GM10266 (cell line): ENCODE measurements at regions not wholly inside any gene's neighbourhood (a gene's known extent, or its start where the extent isn't known, plus 50 kb on each side); places are given as distances from the start of the nearest gene placed in this dataset.

Experiments
- DNase-seq: peaks from one replicate; pipeline ENCODE4 v3.0.0; 2012; ENCODE audit errors: extremely low spot score
- CTCF ChIP-seq: IDR thresholded peaks from 2 replicates; pipeline ENCODE4 v1.5.1; 2012; ENCODE audit warnings: mild to moderate bottlenecking, low read depth; ENCODE audit not compliant: control insufficient read depth, insufficient read depth; ENCODE audit errors: missing control alignments

GRCh38 chr15:69553686-69554085, 101.1 kb downstream of the RPLP1 start:
- TF ChIP-seq CTCF, result no peak
- no peak for DNase-seq

- DNase-seq, result no peak
- TF ChIP-seq CTCF, result no peak
These were observed 101.8 kb downstream of the RPLP1 start for GRCh38 chr15:69554279-69554961.

GRCh38 chr15:69555080-69555479, 102.5 kb downstream of the RPLP1 start:
- TF ChIP-seq CTCF, result no peak
- no peak for DNase-seq

- no peak for TF ChIP-seq CTCF
- no peak for DNase-seq
These were observed 103.7 kb downstream of the RPLP1 start for GRCh38 chr15:69556344-69556743.

GRCh38 chr15:69557020-69557706, 104.5 kb downstream of the RPLP1 start:
- DNase-seq, result no peak

GRCh38 chr15:69557707-69558409, 105.2 kb downstream of the RPLP1 start:
- DNase-seq, result no peak
- TF ChIP-seq CTCF, result no peak

More at GRCh38 chr15:69557020-69557706, 104.5 kb downstream of the RPLP1 start:
- no peak for TF ChIP-seq CTCF

- DNase-seq, result no peak
- no peak for TF ChIP-seq CTCF
These were observed 107.0 kb downstream of the RPLP1 start for GRCh38 chr15:69559440-69560190.
